ENCODE measurements at regions not wholly inside any gene's neighbourhood (a gene's known extent, or its start where the extent isn't known, plus 50 kb on each side); places are given as distances from the start of the nearest gene placed in this dataset.

DNA sequence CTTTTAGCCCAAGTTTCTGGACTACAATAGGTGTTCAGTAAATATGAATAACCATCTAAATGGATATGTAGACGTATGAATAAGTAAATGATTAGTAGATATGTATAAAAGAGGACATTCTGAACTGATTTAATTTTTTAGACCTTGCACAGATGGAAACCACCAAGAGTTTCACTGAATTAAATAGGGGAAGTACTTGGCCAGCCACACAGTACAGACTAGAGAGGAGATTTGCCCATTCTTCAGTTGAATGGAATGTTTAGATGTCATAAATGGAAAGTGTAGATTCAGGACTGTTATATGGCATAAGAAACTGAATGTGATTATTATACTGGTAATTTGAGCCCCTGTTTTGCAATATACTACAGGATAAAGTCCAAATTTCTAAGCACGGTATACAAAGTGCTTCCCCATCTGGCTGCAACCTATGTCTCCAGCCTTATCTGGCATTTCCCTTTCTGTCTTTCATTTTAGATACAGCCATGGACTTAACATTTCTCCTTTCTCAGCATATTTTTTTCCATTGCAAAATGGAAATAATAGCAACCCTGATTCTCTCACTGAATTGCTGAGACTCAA is 137.8 kb upstream of the HS3ST1 start:
- Histone ChIP-seq H3F3A (ENCODE audit: low read length, unreplicated experiment) (no peaks in the 10 kb centered on the region), H3K9ac (ENCODE audit: low read length) (no peak overlapping the region), H3K4me1 (ENCODE audit: insufficient read depth, low read length) (no peaks in the 10 kb centered on the region), H3K27ac (ENCODE audit: low read length) (no peak overlapping the region), H3K9me3 (ENCODE audit: low read length) (no peaks in the 10 kb centered on the region), H3K9me2 (replicated peaks; ENCODE audit: low read length) (no peaks in the 10 kb centered on the region), H4K20me1 (ENCODE audit: low read length) (no peaks in the 10 kb centered on the region), H3K4me2 (ENCODE audit: low read length) (no peak overlapping the region), H3K27me3 (ENCODE audit: low read length) (no peaks in the 10 kb centered on the region), H3K4me3 (ENCODE audit: low read length) (no peak overlapping the region), H3K36me3 (ENCODE audit: low read depth, low read length) (no peaks in the 10 kb centered on the region), H2AFZ (ENCODE audit: low read length) (no peak overlapping the region), H3K79me2 (ENCODE audit: low read length) (no peaks in the 10 kb centered on the region)
- DNase-seq (no peak), ATAC-seq (no peak)
- BruUV-seq (replicated peaks), result no TSS peak
- ChIA-PET POLR2A (ENCODE audit: unreplicated experiment) (no interaction called here), CTCF (no interaction called here)
- TF ChIP-seq EZH2phosphoT487 (IDR thresholded peaks at IDR 0.05; ENCODE audit: borderline replicate concordance, low read length) (no peak), EZH2 (IDR thresholded peaks at IDR 0.05; ENCODE audit: low read length, unreplicated experiment) (no peak)
- TF ChIP-seq, protein P1, sequence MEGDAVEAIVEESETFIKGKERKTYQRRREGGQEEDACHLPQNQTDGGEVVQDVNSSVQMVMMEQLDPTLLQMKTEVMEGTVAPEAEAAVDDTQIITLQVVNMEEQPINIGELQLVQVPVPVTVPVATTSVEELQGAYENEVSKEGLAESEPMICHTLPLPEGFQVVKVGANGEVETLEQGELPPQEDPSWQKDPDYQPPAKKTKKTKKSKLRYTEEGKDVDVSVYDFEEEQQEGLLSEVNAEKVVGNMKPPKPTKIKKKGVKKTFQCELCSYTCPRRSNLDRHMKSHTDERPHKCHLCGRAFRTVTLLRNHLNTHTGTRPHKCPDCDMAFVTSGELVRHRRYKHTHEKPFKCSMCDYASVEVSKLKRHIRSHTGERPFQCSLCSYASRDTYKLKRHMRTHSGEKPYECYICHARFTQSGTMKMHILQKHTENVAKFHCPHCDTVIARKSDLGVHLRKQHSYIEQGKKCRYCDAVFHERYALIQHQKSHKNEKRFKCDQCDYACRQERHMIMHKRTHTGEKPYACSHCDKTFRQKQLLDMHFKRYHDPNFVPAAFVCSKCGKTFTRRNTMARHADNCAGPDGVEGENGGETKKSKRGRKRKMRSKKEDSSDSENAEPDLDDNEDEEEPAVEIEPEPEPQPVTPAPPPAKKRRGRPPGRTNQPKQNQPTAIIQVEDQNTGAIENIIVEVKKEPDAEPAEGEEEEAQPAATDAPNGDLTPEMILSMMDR (conservative IDR thresholded peaks at IDR 0.05; ENCODE audit: low read depth, low read length), result no peak
- intact Hi-C loops (cut with micrococcal nuclease), result no loop called here

DNA sequence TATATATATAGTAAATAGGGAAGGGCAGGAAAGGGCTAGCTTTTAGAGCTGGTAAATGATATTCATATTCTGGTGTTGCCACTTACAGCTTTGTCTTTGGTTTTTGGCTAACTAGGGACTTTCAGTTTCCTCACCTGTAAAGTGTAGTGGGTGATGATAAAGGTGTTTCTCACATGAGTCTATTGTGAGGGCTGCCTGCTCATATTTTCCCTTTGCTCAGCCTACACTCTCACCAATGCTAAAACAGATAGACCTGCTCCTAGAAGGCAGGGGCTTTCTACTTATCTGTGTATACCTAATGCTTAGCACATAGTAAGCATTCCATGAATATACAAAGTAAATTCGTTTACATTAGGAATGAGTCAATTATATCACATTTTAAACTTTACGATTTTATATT is 137.2 kb upstream of the HS3ST1 start:
- ChIA-PET POLR2A (ENCODE audit: unreplicated experiment) (no interaction called here), CTCF (no interaction called here)
- H3K27ac ChIP-seq (ENCODE audit: low read length), result no peak overlapping the region
- TF ChIP-seq EZH2 (IDR thresholded peaks at IDR 0.05; ENCODE audit: low read length, unreplicated experiment), result no peak
- no peak for DNase-seq
- H3K9me3 ChIP-seq (ENCODE audit: low read length), result no peaks in the 10 kb centered on the region
- H3K79me2 ChIP-seq (ENCODE audit: low read length), result no peaks in the 10 kb centered on the region
- H3K4me1 ChIP-seq (ENCODE audit: insufficient read depth, low read length), result no peaks in the 10 kb centered on the region
- H3K4me2 ChIP-seq (ENCODE audit: low read length), result no peak overlapping the region
- H3K9me2 ChIP-seq (replicated peaks; ENCODE audit: low read length), result no peaks in the 10 kb centered on the region
- H4K20me1 ChIP-seq (ENCODE audit: low read length), result no peaks in the 10 kb centered on the region
- no peaks in the 10 kb centered on the region for H3K36me3 ChIP-seq (ENCODE audit: low read depth, low read length)
- no TSS peak for BruUV-seq (replicated peaks)
- H3K4me3 ChIP-seq (ENCODE audit: low read length), result no peak overlapping the region
- no peaks in the 10 kb centered on the region for H3F3A ChIP-seq (ENCODE audit: low read length, unreplicated experiment)
- no peaks in the 10 kb centered on the region for H3K27me3 ChIP-seq (ENCODE audit: low read length)
- no peak for ATAC-seq
- intact Hi-C loops (cut with micrococcal nuclease), result no loop called here
- no peak overlapping the region for H3K9ac ChIP-seq (ENCODE audit: low read length)
- no peak overlapping the region for H2AFZ ChIP-seq (ENCODE audit: low read length)

DNA sequence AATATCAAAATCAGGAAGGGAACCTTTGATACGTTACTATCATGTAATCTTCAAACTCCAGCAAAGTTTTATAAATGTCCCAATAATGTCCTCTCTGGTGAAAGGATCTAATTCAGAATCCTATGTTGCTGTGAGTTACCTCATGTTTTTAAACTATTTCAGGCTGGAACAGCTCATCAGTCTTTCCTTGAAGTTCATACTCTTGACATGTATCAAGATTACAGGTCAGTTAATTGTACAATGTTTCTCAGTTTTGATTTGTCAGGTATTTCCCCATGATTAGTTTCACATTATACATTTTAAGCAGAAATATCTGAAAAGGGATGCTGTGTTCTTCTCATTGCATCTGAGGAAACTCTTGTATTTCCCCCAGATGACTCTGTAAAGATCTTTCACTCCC is 136.5 kb upstream of the HS3ST1 start:
- DNase-seq (no peak), ATAC-seq (no peak)
- no peaks in the 10 kb centered on the region for H3K9me3 ChIP-seq (ENCODE audit: low read length)
- no peaks in the 10 kb centered on the region for H3K79me2 ChIP-seq (ENCODE audit: low read length)
- no TSS peak for BruUV-seq (replicated peaks)
- no peak overlapping the region for H3K4me3 ChIP-seq (ENCODE audit: low read length)
- no peaks in the 10 kb centered on the region for H4K20me1 ChIP-seq (ENCODE audit: low read length)
- H3K9me2 ChIP-seq (replicated peaks; ENCODE audit: low read length), result no peaks in the 10 kb centered on the region
- no peaks in the 10 kb centered on the region for H3K36me3 ChIP-seq (ENCODE audit: low read depth, low read length)
- no peaks in the 10 kb centered on the region for H3F3A ChIP-seq (ENCODE audit: low read length, unreplicated experiment)
- no peak overlapping the region for H3K27ac ChIP-seq (ENCODE audit: low read length)
- no peaks in the 10 kb centered on the region for H3K4me1 ChIP-seq (ENCODE audit: insufficient read depth, low read length)
- H3K4me2 ChIP-seq (ENCODE audit: low read length), result no peak overlapping the region
- intact Hi-C loops (cut with micrococcal nuclease), result no loop called here
- no peak overlapping the region for H3K9ac ChIP-seq (ENCODE audit: low read length)
- TF ChIP-seq, protein P1 (conservative IDR thresholded peaks at IDR 0.05; ENCODE audit: low read depth, low read length), result no peak
- TF ChIP-seq EZH2 (IDR thresholded peaks at IDR 0.05; ENCODE audit: low read length, unreplicated experiment), result no peak
- no peak for TF ChIP-seq EZH2phosphoT487 (IDR thresholded peaks at IDR 0.05; ENCODE audit: borderline replicate concordance, low read length)
- H3K27me3 ChIP-seq (ENCODE audit: low read length), result no peaks in the 10 kb centered on the region
- H2AFZ ChIP-seq (ENCODE audit: low read length), result no peak overlapping the region
- POLR2A ChIA-PET (ENCODE audit: unreplicated experiment), result no interaction called here
- CTCF ChIA-PET, result no interaction called here

Measured in PC-3 (cell line).